GF-D8 (cell line): ENCODE measurements at regions not wholly inside any gene's neighbourhood (a gene's known extent, or its start where the extent isn't known, plus 50 kb on each side); places are given as distances from the start of the nearest gene placed in this dataset.
"Not testable (repeated sequence)": the region's sequence is repeated elsewhere in the genome, so short reads cannot be mapped to it uniquely, and the experiment has no call there.

Experiments
- DNase-seq: peaks from one replicate; lab custom pipeline; 2025; lab: John Stamatoyannopoulos, UW

DNA sequence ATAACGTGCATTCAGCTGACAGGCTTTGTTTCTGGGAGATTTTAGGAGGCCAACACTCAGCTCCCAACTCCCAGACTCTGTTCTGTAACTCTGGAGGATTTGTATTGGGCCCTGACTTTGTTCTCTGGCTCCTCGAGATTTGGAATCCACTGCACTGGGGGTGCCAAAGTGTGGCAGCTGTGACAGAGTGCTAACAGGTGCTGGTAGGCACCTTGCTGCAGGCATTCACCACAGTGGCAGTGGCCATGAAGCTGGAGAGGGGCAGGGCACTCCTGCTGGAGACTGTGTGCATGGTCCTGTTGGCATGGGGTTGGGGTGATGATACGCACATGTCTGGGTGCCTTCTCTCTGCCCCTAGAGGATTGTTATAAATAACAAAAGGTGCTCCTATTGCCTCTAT is 1094.9 kb upstream of the SLIT2 start:
- DNase-seq: no peak

DNA sequence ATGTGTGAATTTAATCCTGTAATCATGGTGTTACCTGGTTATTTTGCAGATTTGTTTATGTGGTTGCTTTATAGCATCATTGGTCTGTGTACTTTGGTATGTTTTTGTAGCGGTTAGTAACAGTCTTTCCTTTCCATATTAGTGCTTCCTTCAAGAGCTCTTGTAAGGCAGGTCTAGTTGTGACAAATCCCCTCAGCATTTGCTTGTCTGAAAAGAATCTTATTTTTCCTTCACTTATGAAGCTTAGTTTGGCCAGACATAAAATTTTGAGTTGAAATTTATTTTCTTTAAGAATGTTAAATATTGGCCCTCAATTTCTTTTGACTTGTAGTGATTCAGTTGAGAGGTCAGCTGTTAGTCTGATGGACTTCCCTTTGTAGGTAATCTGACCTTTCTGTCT is 1096.1 kb upstream of the SLIT2 start:
- DNase-seq: no peak

DNA sequence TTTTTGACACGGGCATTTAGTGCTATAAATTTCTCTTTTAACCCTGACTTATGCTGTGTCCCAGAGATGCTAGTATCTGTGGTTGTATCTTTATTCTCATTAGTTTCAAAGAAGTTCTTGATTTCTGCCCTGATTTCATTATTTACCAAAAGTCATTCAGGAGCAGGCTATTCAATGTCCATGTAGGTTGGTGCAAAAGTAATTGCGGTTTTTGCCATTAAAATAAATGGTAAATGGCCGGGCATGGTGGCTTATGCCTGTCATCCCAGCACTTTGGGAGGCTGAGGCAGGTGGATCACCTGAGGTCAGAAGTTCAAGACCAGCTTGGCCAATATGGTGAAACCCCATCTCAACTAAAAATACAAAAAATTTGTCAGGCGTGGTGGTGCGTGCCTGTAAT is 1097.4 kb upstream of the SLIT2 start:
- DNase-seq: not testable (repeated sequence)

DNA sequence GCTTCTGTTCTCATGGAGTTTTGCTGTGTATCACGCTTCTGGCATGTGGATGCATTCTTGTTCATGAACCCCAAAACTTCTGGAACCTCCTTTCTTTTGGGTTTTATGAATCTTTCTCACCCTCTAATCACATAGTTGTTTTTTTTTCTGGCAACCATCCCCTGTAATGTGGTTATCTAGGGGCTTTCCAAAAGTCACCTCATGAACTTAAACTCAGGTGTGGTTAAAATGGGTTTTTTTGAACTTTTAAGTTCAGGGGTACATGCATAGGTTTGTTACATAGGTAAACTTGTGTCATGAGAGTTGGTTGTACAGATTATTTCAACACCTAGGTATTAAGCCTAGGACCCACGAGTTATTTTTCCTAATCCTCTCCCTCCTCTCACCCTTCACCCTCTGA is 1099.4 kb upstream of the SLIT2 start:
- no peak for DNase-seq

DNA sequence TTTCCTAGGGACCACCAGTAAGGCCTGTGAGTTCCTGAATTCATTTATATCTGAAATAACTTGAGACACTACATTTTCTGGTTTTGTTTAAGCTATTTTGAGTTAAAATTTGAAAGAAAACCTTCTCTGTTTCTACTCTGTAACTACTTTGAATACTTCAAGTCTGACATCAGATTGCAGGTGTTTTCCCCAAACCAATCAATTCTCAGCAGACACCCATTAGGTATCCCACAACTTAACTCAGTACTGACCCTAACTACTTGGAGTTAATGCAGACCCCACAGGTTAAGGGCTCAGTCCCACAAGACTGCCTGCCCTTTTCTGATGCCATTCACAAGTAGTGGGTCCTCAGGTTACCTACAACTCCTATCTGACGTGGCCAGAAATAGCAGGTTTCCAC is 1100.0 kb upstream of the SLIT2 start:
- DNase-seq: no peak

DNA sequence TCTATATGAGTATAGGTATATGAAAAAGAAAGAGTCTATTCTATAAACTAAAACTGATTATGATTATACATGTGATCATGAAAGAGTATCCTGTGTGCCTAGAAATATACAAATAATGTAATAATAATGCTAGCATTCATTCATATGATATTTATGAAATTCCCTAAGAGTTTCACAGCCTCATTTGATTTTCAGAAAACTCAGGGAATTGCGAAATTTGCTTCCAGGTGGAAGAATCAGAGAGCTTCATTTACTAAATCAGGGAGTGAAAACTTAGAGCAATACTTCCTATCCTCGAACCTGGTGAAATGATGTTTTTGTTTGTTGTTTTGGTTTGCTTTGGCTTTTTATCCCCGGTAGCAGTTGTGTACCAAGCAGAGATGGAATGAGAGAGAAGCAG is 1105.7 kb upstream of the SLIT2 start:
- DNase-seq: no peak

DNA sequence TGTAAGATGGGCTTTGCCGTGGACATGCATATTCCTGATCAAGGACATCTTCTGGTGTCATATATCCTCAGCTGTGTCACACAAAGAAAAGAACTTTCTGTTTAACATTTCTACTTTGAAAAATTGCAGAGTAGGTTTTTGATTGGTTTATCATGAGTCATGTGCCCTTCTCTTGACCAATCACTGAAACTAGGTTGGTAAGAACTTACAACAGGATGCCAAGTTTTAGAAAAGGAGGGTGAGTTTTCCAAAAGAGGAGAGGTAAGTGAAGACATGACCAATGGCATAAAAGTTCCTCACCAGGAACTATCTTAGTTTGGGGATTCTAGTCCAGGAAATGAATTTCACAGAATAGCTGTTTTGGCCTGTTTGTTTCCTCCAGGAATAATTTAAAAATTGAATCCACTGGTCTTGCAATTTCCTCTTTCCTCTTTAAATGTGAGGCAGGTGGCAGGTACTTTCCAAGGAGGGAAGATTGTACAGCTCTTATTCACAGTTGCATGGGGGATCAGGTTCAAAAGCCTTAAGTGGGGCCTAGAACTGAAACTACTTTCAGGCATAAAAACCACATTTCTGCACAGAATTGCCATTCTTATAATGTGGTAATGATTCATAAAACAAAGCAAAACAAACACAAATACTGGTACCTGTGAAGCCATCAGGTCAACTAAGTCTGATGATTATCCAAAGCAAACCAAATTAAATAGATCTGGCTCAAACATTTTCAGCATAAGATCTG is 1114.5 kb upstream of the LCORL start:
- no peak for DNase-seq

DNA sequence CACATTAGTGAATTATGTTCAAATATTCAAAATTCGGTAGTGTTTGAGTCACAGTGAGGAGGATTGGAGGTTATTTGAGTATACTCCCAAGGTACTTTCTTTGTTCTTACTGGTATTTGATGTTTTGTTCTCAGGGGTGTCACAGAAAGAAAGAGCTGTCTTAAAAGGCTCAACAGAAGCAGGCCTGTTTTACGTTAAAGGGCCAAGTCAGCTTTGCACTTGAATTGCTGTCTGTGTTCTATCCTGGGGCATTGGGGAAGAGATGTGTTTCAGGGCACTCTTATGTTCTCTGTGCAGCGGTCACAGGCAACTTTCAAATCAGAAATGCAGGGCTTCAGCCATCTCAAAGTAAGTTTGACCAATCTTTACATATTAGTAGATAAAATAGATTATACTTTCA is 1113.1 kb upstream of the LCORL start:
- no peak for DNase-seq

DNA sequence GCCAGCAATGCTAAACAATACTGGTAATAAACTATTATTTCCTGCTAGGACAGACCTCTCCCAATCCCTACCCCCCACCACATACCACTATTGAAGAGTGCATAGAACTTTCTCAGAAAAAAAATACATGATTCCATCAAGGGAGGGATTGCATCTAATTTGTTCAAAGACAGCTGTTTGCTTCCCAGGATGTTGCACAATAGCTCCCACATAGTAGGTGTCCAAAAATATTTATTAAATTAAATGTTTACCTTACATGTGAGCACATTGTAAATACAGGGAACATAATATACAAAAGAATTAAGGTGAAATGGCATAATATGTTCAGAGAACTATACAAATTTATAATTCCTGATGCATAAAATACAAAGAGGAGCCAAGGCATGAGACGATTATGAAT is 1111.8 kb upstream of the LCORL start:
- DNase-seq: no peak

DNA sequence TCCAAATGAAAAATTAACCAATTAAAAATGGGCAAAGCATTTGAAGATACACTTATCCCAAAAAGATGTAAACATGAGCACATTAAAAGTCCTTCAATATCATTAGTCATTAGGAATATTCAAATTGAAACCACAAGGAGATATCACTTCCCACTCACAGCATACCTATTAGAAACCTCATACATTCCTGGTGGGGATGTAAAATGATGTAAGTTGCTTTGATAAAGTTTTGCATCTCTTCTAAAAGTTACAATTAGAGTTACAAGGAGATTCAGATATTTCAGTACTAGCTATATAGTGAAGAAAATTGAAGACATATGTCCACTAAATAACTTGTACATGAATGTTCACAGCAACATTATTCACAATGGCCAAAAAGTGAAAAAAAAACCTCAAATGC is 1109.3 kb upstream of the LCORL start:
- no peak for DNase-seq

DNA sequence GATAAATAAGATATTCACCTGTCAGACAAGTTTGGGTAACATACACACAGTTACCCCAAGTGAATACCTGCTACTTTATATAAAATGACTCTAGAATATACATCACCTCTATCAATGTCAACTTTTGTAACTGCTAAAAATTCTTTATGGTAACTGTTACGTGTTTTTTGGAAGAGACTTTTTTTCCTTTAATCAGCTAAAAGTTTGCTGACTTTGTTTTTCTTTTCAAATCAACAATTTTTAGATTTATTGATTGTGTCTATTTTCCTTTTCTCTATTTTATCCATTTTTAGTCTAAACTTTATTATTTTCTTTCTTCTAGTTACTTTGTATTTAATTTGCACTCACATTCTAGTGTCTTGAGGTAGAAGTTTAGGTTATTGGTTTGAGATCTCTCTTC is 1106.6 kb upstream of the LCORL start:
- no peak for DNase-seq

DNA sequence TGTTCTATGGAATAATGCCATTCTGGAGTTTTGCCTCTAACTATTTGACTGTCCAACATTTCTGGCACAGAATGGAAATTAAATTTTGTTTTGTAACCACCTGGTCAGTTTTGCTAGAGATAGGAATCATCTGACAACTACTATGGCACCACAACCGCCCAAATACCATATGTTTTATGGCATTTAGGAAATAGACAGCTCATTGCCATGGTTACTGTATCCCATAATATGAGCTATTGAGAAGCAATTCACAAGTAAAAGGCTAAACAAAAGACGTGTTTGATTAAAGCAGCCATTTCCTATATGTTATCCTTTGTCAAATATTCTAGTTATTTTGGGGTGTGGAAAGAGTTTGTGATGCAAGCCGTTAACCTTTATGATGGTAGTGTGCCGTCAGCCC is 1105.3 kb upstream of the LCORL start:
- DNase-seq: no peak

DNA sequence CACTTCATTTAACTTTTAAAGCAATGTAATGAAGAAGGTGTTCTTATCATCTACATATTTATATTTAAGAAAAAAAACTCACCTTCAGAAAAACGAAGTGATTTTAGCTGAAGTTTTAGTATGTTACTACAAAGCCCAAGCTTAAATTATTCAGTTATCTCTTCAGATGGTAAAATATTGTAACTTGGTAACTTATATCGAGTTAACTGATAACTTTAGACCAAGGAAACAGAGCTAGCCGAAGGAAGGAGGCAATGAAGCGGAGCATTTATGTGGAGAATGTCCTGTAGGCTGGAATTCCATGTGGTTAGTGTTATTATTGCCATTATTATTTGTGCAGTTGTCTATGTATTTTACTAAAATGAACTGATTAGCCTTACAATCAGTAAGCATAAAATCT is 1102.1 kb upstream of the LCORL start:
- no peak for DNase-seq

DNA sequence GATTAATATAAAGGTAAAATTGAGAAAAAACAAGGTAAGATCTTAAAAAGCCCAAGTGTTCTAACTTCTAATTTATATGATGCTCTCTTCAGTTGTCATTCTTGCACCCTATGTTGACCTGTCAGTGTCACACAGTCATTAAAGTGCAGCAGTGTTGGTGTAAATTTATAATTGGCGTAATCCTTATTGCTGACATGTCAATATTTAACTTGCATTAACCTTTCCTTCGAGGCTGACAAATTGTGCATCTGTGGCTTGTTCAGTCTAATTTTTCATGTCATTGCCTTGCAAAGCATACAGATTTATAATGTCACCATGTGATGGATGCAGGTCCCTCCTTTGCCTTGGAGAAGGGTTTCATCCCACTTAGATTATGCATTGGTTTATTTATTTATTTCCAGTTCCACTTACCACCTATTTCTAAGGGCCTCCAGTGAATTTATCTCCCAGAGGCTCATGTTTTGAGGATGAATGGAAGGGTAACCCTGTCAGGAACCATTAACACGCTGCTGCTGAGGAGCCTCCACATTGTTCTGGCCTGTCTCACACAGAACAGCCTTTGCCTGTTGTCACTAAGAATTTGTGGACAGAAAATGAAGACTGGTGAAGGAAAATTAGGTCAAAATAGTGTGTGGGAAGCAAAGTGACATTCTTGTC is 1098.5 kb upstream of the LCORL start:
- DNase-seq: no peak

DNA sequence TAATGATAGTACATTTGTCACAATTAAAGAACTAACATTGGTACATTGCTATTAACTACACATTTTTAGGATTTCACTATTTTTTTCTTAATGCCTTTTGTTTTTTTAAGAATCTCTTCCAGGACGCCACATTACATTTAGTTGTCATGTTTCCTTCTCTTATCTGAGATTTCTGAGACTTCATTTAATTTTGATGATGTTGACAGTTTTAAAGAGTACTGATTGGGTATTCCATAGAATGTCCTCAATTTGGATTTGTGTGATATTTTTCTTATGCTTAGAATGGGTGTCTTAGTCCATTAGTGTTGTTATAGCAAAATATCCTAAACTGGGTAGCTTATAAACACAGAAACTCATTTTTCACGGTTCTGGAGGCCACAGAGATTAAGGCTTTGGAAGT is 1095.5 kb upstream of the LCORL start:
- no peak for DNase-seq

DNA sequence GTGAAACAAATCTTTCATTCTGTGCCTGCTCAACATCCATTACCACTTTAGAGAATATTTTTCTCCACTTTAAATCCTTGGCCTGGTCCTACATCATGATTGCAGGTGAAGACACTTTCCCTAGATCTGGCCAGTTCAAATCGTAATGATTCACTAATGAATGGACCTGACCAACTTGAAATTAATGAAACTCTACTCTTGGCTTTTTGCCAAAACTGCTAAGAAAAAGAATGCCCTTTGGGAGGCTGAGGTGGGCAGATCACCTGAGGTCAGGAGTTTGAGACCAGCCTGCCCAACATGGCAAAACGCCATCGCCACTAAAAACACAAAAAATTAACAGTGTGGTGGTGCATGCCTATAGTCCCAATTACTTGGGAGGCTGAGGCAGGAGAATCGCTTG is 1082.6 kb upstream of the LCORL start:
- no peak for DNase-seq

DNA sequence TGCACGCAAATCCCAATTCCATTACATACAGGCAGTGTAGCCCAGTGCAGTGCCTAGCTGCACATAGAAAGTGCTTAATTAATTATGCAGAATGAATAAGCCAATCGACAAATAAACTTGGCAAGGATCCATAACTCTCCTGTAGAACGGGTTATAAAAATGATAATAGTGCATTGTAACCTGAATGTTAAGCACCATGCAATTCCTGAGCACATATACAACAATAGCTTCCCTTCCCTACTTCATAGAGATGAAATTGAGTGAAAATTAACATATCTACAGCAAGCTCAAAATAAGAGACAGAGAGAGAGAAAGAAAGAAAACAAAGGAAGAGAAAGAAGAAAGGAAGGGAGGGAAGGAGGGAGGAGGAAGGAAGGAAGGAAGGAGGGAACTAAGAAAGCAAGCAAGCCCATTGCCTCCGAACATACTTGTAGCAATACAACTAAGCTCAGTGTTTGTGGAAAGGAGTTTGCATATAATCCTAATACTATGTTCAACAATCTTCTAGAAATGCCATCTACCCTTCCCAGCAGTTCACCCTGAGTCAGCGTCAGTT is 1074.0 kb upstream of the LCORL start:
- no peak for DNase-seq

DNA sequence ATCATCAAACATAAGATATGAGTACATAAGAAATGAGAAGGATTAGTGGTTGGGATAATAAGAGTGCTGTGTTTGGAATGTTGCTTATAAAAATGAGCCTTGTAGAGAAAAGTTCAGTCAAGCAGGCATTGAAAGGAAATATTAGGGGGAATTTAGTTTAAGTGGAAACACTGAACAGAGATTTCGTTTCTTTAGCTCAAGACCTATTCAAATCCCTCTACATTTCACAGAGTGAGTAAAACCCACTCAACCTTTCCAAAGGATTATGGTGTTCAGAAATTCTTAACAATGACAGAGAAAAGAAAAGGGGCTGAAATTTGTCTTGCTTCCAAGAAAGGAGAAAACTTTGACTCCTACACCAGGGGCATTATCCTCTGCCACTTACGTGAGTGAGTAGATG is 1072.4 kb upstream of the LCORL start:
- no peak for DNase-seq

DNA sequence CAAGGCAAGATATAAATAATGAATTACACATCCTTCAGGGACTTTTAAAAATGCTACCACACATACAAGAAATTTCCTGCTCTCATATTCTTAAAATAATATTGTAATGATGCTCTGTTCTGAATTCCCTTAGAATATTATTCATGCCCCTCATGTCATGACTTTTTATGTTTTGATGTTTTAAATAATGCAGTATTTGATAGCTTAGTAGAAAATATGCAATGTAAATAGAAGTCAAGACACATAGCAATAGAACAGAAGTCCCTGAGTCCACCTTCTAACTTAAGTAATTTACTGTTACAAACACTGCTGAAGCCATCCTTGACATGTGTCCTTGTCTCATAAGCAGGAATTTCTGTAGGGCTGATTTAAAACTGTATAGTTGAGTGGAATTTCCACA is 1071.2 kb upstream of the LCORL start:
- no peak for DNase-seq

DNA sequence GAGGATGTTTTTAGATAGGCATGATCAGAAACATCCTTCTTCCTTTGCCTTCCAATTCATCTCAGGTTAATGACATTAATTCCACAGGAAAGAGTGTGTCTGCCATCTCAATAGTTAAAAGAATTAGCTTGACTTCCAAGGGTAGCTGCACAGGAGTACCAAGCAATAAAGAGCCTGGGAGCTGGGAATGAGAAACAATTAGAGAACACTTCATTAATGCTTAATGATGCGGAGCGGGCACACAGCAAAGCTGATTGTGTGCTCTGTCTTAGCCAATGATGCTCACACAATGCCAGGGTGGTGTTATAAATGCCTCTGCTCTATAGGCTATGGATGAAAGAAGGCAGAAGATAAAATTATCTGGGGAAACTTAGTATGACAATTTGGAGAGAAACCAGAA is 1052.5 kb upstream of the LCORL start:
- DNase-seq: no peak

DNA sequence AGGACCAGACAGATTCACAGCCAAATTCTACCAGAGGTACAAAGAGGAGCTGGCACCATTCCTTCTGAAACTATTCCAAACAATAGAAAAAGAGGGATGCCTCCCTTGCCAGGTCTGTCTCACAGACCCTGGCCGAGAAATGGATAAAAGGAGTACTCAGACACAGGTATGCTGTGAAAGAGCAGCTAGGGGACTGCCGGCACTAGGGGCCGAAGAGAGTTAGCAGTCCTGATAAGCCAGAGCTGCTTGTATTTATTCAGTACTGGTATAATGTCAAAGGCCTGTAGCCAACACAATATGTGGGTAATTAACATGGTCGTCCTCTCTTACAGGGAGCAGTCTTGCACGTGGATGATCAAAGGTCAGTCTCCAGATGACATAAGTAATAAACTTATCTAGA is 1042.1 kb upstream of the LCORL start:
- DNase-seq: no peak

DNA sequence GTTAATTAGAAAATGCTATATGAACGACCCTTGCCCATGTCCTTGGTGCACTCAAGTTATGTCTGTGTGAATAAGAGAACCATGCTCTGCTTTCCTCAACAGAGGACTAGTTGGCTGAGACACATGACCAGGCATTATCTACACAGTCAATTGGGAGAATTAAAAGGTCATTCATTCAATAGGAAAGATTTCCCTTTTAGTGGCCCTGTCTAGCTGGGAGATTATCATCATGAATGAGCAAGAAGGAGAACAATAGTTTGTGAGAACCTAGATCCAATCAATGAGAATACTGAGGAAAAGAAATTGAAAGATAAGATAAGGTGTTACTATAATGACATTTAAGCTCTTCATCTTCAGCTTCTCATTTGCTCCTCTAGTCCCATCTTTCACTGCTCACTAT is 1033.4 kb upstream of the LCORL start:
- DNase-seq: no peak

DNA sequence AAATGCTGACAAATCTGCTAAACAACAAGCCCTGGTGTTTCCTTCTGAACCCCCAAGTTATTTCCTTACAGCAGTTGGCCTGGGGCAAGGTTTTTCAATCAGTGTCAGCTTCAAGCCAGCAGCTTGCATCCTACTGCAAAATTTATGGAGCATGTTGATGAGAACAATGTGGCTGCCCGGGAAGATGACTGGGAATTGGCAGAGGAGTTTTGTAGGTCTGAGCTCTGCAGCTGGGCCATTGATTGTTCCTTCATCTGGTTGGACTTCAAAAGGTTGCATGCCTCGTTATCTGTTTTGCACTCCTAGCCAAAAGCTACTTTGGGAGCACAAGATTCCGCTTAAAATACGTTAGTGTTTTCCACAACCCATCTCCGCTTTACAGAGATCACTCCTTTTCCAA is 1030.3 kb upstream of the LCORL start:
- no peak for DNase-seq
